NCI-H345 (cell line): ENCODE measurements at regions not wholly inside any gene's neighbourhood (a gene's known extent, or its start where the extent isn't known, plus 50 kb on each side); places are given as distances from the start of the nearest gene placed in this dataset.
A peak's percentile ranks its signal among the peaks of the same experiment; 100 is the strongest.
"Not testable (repeated sequence)": the region's sequence is repeated elsewhere in the genome, so short reads cannot be mapped to it uniquely, and the experiment has no call there.

Experiments
- DNase-seq: peaks from one replicate; lab custom pipeline; 2025; lab: John Stamatoyannopoulos, UW

GRCh38 chr2:183998797-183999190 lies 599.5 kb upstream of the ZNF804A start:
- no peak for DNase-seq

- no peak for DNase-seq
Measured at GRCh38 chr2:184004289-184004947, 593.9 kb upstream of the ZNF804A start.

- no peak for DNase-seq
Measured at GRCh38 chr2:184004948-184005672, 593.2 kb upstream of the ZNF804A start.

GRCh38 chr2:184006998-184007397 lies 591.3 kb upstream of the ZNF804A start:
- peak; percentile 26 for DNase-seq

GRCh38 chr2:184026961-184027360 lies 571.4 kb upstream of the ZNF804A start:
- no peak for DNase-seq

GRCh38 chr2:184030245-184030644 lies 568.1 kb upstream of the ZNF804A start:
- DNase-seq = no peak

- DNase-seq = no peak
Measured at GRCh38 chr2:184030989-184031388, 567.3 kb upstream of the ZNF804A start.

GRCh38 chr2:184031402-184032147 lies 566.8 kb upstream of the ZNF804A start:
- DNase-seq = no peak

GRCh38 chr2:184032983-184033382 lies 565.3 kb upstream of the ZNF804A start:
- DNase-seq = no peak

- DNase-seq = no peak
Measured at GRCh38 chr2:184037273-184037672, 561.1 kb upstream of the ZNF804A start.

- DNase-seq = no peak
Measured at GRCh38 chr2:184039493-184039892, 558.8 kb upstream of the ZNF804A start.

- no peak for DNase-seq
Measured at GRCh38 chr2:184040230-184040629, 558.1 kb upstream of the ZNF804A start.

- no peak for DNase-seq
Measured at GRCh38 chr2:184041077-184041476, 557.3 kb upstream of the ZNF804A start.

- no peak for DNase-seq
Measured at GRCh38 chr2:184041777-184042176, 556.6 kb upstream of the ZNF804A start.

- no peak for DNase-seq
Measured at GRCh38 chr2:184047536-184047935, 550.8 kb upstream of the ZNF804A start.

GRCh38 chr2:184049566-184049965 lies 548.8 kb upstream of the ZNF804A start:
- no peak for DNase-seq

- peak; percentile 79 for DNase-seq
Measured at GRCh38 chr2:184053326-184053725, 545.0 kb upstream of the ZNF804A start.

GRCh38 chr2:184054419-184054818 lies 543.9 kb upstream of the ZNF804A start:
- not testable (repeated sequence) for DNase-seq

- DNase-seq = no peak
Measured at GRCh38 chr2:184057910-184058309, 540.4 kb upstream of the ZNF804A start.

- DNase-seq = not testable (repeated sequence)
Measured at GRCh38 chr2:184060268-184060667, 538.1 kb upstream of the ZNF804A start.

GRCh38 chr2:184067502-184067901 lies 530.8 kb upstream of the ZNF804A start:
- no peak for DNase-seq

- no peak for DNase-seq
Measured at GRCh38 chr2:184072470-184072869, 525.9 kb upstream of the ZNF804A start.

- no peak for DNase-seq
Measured at GRCh38 chr2:184078496-184078895, 519.8 kb upstream of the ZNF804A start.
